OCI-LY3 (cell line): ENCODE measurements at regions not wholly inside any gene's neighbourhood (a gene's known extent, or its start where the extent isn't known, plus 50 kb on each side); places are given as distances from the start of the nearest gene placed in this dataset.

Experiments used
- H2AFZ ChIP-seq: fragments of 200-600, 300-600 bp; shearing (Covaris generic); 2 replicates; pipeline ENCODE4 v1.6.0; 2014; ENCODE audit warnings: antibody characterized with exemption, low read depth, low read length
- H3K27ac ChIP-seq: fragments of 200-600, 300-600 bp; sonication (generic); 2 replicates; pipeline ENCODE4 v1.5.1; 2014; ENCODE audit warnings: mild to moderate bottlenecking, low read length, moderate library complexity, mixed read lengths
- H3K27me3 ChIP-seq: fragments of 200-600, 300-600 bp; sonication (generic); 2 replicates; pipeline ENCODE4 v1.6.1; 2014; ENCODE audit warnings: low read depth, low read length, mixed read lengths
- H3K36me3 ChIP-seq: fragments of 200-600, 300-600 bp; sonication (generic); replicated peaks from 2 replicates; pipeline ENCODE3; 2014; ENCODE audit warnings: low read depth, low read length, mixed read lengths
- H3K4me1 ChIP-seq: fragments of 300-600, 200-600 bp; sonication (generic); 2 replicates; pipeline ENCODE4 v1.6.1; 2014; ENCODE audit warnings: low read length, mixed read lengths
- H3K4me2 ChIP-seq: fragments of 200-600, 300-600 bp; sonication (generic); 2 replicates; pipeline ENCODE4 v1.6.1; 2014; ENCODE audit warnings: low read length, mixed read lengths
- H3K4me3 ChIP-seq: fragments of 300-600, 200-600 bp; sonication (generic); 2 replicates; pipeline ENCODE4 v1.5.1; 2014; ENCODE audit warnings: antibody characterized with exemption, mild to moderate bottlenecking, low read length, moderate library complexity
- H3K79me2 ChIP-seq: fragments of 300-600, 200-600 bp; shearing (Covaris generic); 2 replicates; pipeline ENCODE4 v1.6.1; 2014; ENCODE audit warnings: mild to moderate bottlenecking, low read length, mixed read lengths
- H3K9ac ChIP-seq: fragments of 300-600, 200-600 bp; shearing (Covaris generic); 2 replicates; pipeline ENCODE4 v1.6.0; 2014; ENCODE audit warnings: mild to moderate bottlenecking, low read length, moderate library complexity
- H3K9me3 ChIP-seq: fragments of 200-600, 300-600 bp; shearing (Covaris generic); 2 replicates; pipeline ENCODE4 v1.6.1; 2014; ENCODE audit warnings: low read length, mixed read lengths; ENCODE audit not compliant: insufficient read depth
- H4K20me1 ChIP-seq: fragments of 200-600, 300-600 bp; sonication (generic); 2 replicates; pipeline ENCODE4 v1.6.1; 2016; ENCODE audit warnings: low read length, mixed read lengths; ENCODE audit not compliant: insufficient read depth
- EZH2phosphoT487 ChIP-seq: fragments of 200-600 bp; shearing (Covaris generic); IDR thresholded peaks from 2 replicates; pipeline ENCODE4 v1.6.1; 2018; ENCODE audit warnings: antibody characterized with exemption, mixed run types, low read depth
- TF ChIP-seq, protein P1 (sequence below): fragments of 200-600, 300-600 bp; sonication (generic); IDR thresholded peaks from 2 replicates; pipeline ENCODE4 v1.5.1; 2014; ENCODE audit warnings: antibody characterized with exemption, low read length, low read depth

DNA sequence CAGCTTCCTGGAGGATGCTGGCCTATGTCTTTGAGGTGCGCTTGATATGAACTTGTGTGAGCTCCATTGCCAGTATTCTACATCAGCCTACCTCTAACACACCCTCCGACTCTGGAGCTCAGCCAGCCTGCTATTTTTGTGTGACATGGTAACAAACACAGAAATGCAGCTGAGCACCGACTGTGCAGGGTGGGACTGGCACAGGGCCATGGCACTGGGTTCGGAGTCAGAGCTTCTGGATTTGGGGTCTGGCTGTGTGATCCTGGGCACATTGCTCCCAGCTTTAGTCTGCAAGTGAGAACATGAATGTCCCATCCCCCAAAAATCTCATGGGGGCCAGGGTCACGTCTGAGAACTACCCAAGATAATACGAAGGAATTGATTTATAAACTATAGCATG lies 257.2 kb upstream of the CTBP2 start:
- Histone ChIP-seq H3K9ac (no peak overlapping the region), H3K9me3 (no peaks in the 10 kb centered on the region), H3K27me3 (no peaks in the 10 kb centered on the region), H2AFZ (no peak overlapping the region), H3K36me3 (no peaks in the 10 kb centered on the region), H3K79me2 (no peaks in the 10 kb centered on the region), H4K20me1 (no peaks in the 10 kb centered on the region), H3K4me2 (no peak overlapping the region), H3K27ac (no peak overlapping the region), H3K4me3 (no peak overlapping the region), H3K4me1 (no peaks in the 10 kb centered on the region)
- TF ChIP-seq, protein P1, sequence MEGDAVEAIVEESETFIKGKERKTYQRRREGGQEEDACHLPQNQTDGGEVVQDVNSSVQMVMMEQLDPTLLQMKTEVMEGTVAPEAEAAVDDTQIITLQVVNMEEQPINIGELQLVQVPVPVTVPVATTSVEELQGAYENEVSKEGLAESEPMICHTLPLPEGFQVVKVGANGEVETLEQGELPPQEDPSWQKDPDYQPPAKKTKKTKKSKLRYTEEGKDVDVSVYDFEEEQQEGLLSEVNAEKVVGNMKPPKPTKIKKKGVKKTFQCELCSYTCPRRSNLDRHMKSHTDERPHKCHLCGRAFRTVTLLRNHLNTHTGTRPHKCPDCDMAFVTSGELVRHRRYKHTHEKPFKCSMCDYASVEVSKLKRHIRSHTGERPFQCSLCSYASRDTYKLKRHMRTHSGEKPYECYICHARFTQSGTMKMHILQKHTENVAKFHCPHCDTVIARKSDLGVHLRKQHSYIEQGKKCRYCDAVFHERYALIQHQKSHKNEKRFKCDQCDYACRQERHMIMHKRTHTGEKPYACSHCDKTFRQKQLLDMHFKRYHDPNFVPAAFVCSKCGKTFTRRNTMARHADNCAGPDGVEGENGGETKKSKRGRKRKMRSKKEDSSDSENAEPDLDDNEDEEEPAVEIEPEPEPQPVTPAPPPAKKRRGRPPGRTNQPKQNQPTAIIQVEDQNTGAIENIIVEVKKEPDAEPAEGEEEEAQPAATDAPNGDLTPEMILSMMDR, result no peak
- TF ChIP-seq EZH2phosphoT487, result no peak

DNA sequence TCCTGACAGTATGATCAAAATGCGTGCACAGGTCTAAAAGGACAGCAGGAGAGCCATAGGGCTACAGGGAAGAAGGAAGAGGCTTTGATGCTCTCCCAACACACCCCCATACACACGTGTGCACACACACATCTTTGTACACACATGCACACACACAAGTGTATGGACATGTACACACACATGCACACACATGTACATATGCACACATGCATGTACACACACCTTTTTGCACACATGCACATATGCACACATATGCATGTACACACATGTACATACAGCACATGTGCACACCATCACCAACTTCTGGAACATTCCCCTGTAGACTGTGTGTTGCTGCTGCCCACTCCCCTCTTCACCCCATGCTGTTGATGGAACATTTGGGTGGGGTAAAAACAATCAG lies 255.6 kb upstream of the CTBP2 start:
- Histone ChIP-seq H3K36me3 (no peaks in the 10 kb centered on the region), H4K20me1 (no peaks in the 10 kb centered on the region), H3K27me3 (no peaks in the 10 kb centered on the region), H3K4me2 (no peak overlapping the region), H3K9me3 (no peaks in the 10 kb centered on the region), H2AFZ (no peak overlapping the region), H3K27ac (no peak overlapping the region), H3K4me3 (no peak overlapping the region), H3K79me2 (no peaks in the 10 kb centered on the region), H3K9ac (no peak overlapping the region), H3K4me1 (no peaks in the 10 kb centered on the region)
- no peak for TF ChIP-seq EZH2phosphoT487
- TF ChIP-seq, protein P1, result no peak

DNA sequence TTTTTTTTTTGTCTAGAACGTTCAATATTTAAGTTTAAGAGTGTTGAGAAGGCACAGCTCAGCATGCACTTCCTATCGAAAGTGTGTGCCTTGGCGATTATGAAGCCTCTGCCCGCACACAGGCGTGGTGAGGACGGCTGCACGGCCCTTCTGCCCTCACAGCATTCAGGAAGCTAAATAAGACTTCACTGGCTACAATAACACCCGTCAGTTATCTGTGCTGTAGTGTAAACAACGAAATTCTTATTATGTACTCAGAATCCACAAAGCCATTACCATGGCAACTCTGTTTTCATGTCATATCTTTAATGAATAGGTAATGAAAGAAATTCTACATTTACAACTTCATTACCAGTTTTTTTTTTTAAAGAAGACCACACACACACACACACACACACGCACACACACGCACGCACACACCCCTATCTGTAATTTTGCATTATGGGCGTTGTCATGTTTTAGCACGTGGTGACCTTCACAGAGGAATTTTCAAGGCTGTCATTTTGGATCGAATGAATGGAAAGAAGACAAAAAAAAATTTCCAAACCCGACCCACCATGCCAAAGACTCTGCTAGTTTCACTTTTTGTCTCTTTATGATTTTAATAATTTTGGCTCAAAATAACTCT lies 254.8 kb upstream of the CTBP2 start:
- Histone ChIP-seq H3K9ac (no peak overlapping the region), H3K36me3 (no peaks in the 10 kb centered on the region), H3K27ac (no peak overlapping the region), H3K9me3 (no peaks in the 10 kb centered on the region), H3K4me1 (no peaks in the 10 kb centered on the region), H2AFZ (no peak overlapping the region), H3K4me3 (no peak overlapping the region), H4K20me1 (no peaks in the 10 kb centered on the region), H3K27me3 (no peaks in the 10 kb centered on the region), H3K79me2 (no peaks in the 10 kb centered on the region), H3K4me2 (no peak overlapping the region)
- no peak for TF ChIP-seq EZH2phosphoT487

DNA sequence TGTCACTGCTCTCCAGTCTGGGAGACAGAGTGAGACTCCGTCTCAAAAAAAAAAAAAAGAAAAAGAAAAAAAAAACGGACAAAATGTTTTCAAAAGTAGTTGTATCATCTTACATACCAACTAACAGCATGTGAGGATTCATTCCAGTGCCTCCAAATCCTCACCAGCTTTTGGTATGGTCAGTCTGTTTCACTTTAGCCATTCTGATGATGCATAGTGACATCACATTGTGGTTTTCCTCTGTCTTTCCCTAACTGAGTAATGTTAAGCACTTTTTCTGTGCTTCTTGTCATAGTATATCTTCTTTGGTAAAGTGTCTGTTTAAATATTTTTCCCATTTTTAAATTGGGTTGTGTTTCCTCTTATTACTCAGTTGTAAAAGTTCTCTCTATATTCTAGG lies 251.4 kb upstream of the CTBP2 start:
- no peaks in the 10 kb centered on the region for H4K20me1 ChIP-seq
- H3K79me2 ChIP-seq, result no peaks in the 10 kb centered on the region
- H3K4me3 ChIP-seq, result no peak overlapping the region
- no peaks in the 10 kb centered on the region for H3K36me3 ChIP-seq
- no peak overlapping the region for H3K27ac ChIP-seq
- TF ChIP-seq, protein P1, result no peak
- no peak for TF ChIP-seq EZH2phosphoT487
- no peak overlapping the region for H3K4me2 ChIP-seq
- H2AFZ ChIP-seq, result no peak overlapping the region
- H3K9me3 ChIP-seq, result no peaks in the 10 kb centered on the region
- H3K4me1 ChIP-seq, result no peaks in the 10 kb centered on the region
- H3K9ac ChIP-seq, result no peak overlapping the region
- no peaks in the 10 kb centered on the region for H3K27me3 ChIP-seq
